GM21825 (cell line): ENCODE measurements at regions not wholly inside any gene's neighbourhood (a gene's known extent, or its start where the extent isn't known, plus 50 kb on each side); places are given as distances from the start of the nearest gene placed in this dataset.

Source experiments
- ATAC-seq: cut with Tn5 transposase; IDR thresholded peaks from one replicate; pipeline ENCODE4 v1.9.1; 2021; ENCODE audit warnings: mild to moderate bottlenecking, moderate library complexity; ENCODE audit not compliant: unreplicated experiment

DNA sequence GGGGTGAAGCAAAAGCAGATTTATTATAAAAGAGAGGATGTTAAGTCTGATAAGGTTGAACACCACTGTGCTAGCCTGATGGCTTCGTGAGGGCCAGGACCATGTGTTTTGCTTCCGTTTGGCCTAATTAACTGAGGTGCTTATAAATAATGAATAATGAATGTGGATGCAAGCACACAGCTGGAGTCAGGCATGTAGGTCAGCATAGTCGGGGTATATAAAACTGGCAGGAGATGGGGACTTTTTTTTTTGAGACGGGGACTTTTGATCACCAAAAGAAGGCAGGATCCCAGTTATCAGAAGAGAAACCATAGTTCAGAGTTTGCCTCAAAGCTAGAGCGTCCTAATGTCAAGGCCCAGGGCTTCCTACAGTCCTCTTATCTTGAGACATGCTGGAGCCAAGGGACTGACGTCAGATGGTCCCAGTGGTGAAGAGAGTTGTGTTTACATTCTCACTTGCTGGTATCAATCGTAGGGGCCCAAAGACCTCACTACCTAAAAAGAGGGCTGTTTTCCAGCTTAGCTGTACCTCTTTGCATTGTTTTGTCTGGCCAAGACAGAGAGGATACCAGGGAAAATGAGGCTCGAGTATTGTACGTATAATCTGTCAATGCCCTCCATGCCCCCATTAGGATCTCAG is 50.4 kb downstream of the RTL9 start:
- no peak for ATAC-seq

DNA sequence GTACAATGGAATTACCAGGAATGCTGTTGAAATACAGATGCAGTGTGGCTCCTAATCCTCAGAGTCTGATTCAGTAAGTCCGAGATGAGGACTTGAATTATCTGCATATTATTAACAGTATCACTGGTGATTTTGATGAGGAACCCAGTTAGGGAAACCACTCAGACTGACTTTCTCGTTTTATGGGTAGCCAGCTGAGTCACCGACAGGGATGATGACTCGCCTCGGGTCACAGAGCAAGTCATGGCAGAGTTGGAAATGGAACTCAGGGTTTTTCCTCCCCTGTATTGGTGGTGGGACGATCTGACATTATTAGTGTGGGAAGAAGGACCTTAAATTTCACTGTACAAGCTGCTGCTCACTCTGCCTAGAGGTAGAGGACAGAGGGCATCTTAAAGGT is 51.3 kb downstream of the RTL9 start:
- no peak for ATAC-seq

DNA sequence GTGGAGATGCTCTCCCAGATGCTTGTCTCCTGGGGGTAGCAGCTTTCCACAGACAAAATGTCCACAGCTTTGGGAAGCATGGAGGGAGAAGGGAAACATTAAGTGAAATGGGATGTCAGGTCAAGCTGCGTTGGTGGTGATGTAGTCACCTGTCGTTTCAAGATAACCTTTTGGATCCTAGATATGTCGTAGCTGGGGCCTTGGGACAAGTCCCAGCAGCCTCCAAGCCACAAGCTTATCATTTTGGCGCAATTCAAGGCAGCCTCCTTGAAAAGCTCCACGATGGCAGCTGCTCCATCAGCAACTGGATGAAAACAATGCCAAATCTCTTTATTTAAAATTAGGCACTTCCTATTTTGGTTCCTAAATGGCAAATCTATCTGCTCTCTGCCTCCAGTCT is 52.0 kb downstream of the RTL9 start:
- ATAC-seq, result no peak

DNA sequence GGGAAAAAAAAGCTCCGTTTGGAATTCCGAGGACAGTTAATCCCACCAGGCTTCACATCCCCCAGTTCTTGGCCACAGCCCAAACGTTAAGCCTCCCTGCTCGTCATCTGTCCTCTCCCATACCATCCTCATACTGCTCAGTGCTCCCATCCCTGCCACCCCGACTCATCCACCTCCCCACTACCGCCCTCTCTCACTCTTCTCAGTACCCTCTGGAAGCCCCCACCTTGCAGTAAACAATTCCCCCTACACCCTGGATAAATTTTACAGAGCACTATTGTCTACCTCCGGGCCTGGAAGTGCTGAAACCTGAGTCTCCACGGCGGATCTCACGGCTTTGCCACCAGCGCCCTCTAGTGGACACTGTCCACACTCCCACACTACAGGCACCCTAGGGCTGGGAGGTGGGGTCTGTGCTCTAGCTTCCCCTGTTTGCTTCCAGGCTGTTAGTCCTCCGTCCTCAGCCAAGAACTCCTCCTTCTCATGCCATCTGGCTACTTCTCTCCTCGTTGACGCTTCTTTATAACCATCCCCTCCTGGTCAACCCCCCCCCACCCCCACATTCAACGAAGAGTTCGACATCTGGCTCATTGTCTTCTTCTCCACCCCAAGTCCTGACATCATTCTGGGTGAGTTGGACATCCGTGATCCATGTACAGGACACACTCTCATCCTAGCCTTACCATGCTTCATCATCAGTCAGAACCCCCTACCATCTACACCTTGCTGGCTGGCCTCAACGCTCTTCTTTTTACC is 54.5 kb downstream of the RTL9 start:
- ATAC-seq, result peak; percentile 62

DNA sequence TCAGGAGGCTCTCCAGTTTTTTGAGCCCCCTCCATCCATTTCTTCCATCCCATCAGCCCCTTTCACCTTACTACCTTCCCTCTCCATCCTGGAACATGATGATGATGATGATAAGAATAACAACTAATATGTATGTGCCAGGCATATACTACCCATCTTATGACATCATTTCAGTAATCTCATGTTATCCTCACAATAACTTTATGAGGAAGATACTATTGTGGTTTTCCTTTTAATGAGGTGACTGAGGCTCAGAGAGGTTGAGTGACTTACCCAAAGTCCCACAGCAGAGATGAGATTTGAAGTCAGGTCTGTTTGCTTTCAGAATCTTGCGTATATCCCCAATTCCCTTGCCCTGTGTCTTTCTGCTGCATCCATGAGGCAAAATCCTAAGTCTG is 55.1 kb downstream of the RTL9 start:
- no peak for ATAC-seq

DNA sequence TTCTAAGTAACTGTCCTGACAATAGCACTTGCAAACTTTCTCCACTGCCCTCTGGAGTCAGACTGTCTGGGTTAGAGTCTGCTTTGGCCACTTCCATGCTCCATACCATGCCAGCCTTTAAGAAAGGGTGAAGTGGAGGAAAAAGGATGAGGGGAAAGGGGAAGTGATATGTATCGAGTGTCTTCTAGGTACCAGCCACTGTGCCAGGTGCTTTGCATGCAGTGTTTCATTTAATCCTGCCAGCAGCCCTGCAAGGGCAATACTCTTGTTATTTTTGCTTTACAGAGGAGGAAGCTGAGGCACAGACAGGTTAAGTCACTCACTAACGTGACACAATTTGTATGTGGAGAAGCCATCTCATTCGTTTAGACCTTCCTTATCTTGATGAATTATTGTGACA is 55.6 kb downstream of the RTL9 start:
- ATAC-seq, result peak; percentile 24

DNA sequence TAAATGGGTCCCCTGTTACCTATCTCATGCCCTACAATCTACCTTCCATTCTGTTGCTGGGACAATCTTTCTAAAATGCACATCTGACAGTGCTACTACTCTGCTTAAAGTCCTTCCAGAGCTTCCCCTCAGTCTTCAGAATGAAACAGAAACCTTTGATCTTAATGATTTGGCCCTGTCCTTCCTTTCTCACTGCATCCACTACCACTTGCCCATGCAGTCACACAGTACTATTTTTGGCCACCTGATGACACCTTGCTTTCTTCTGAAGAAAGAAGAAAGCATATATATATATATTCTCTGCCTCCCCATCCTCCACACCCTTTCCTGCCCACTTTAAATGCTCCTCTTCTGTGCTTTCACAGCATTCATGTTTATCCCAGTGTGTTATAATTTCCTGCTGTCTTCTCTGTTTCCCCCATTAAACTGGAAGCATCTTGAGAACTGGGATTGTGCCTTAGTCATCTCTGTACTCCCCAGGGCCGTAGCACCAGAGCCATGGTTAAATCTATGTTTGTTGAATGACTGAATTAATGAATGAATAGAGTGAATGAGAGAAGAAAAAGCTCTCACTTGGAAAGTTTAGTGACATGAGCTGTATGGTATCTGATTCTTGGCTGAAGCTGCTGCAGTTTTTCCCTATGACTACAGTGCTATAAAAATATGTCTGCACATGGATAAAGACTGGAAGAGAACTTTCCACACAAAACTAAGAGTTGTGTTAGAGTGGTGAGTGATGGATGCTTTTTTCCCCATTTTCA is 56.2 kb downstream of the RTL9 start:
- peak; percentile 74 for ATAC-seq

DNA sequence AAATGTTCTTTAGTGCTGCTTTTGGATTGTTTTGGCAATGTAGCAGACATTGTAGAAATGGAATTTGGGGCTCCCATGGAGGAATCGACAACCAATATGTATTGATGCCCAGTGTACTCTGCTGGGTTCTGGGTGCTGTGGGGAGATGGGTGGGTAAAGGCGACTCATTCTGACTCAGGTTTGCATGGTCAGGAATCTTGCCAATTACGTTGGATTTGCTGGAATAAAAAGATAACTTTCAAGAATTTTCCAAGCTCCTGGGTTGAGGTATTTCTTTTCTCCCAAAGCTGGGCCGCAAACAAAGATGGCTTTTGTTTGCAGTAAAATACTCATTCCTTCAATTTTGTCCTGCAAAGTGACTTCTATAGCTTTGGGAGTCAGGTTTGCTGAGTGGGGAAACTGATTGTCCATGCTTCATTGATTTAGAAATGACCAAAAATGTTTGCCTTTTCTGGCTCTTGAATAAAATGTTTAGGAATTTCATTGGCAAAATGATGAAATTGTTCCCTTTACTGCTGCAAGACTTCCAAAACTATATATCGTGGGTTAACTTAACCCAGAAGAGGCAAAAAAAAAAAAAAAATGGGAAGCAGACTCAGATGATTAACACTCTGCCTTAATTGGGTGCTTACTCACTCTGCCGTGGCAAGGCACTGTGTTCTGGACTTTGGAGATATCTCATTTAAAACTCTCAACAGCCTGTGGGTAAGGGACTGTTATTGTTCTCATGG is 57.0 kb downstream of the RTL9 start:
- no peak for ATAC-seq

DNA sequence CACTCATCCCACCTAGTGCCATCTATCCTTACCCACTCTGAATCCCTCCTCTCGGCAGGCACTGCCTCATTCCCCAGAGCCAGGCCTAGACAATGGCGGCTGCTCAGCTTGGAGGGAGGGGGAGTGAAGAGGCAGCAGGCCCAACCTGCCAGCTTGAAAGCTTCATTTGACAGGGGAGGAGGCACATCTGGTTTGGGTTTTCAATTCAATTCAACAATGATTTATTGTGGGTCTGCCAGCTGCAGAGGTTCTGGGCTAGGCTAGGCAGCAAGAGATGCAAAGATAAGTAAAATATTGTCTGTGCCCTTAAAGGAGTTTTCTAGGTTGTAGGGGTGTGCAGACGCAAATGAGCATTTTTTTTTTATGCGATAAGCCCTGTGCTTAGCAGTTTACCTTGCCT is 58.5 kb downstream of the RTL9 start:
- no peak for ATAC-seq

DNA sequence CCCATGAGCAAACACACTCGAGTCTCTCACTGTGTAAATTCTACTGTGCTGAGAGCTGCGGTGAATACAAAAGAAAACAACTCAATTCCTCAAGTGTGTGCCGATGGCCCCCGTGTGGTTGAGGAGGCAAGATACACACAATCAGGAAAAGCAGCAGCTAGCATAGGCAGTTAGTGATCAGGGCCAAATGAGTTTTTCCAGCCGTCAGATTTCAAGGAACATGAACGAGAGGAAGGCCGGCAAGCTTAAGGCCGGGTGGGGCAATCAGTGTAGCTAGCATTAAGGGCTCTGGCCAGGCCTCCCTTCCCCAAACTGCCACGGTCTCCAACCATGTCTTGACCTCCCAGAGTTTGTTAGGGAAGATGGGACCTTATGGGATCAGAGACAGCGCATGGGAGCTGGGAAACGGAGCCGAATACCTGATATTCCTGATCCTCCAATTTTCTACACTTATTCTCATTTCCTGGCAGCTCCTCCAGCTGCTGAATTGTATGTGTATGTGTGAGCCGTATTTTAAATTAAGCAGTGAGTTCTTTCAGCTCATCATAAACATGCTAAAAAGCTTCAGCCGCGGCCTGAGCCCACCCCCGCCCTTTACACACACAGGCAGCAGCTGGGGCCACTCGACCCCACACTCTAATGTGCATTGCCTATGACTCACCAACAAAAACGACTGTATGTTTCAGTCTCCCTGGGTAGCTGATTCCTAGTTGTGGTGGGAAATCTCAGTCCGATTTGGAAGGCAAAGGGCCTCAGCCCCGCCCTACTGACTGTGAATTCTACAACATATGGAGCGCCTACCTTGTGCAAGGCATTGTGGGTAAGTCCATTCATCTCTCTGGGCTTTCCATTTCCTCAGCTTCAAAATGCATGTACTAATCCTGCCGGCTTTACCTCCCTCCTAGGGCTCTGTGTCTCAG is 59.9 kb downstream of the RTL9 start:
- ATAC-seq, result no peak

DNA sequence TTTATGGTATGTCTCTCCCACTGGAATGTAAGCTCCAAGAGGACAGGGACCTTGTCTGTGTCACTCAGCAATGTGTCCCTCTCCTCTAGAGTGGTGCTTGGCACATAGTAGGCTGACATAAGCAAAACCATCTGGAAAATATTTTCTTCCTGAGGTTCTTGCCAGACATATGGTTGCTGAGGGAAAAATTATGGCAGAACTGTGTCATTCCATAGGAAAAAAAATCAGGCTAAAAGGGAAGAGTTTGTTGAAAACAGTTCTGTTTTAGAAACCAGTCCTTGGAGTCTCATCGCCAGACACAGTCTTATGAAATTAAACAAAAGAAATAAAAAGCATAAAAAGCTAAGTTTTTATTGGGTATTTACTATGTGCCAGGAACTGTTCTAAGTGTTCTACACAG is 60.9 kb downstream of the RTL9 start:
- no peak for ATAC-seq

DNA sequence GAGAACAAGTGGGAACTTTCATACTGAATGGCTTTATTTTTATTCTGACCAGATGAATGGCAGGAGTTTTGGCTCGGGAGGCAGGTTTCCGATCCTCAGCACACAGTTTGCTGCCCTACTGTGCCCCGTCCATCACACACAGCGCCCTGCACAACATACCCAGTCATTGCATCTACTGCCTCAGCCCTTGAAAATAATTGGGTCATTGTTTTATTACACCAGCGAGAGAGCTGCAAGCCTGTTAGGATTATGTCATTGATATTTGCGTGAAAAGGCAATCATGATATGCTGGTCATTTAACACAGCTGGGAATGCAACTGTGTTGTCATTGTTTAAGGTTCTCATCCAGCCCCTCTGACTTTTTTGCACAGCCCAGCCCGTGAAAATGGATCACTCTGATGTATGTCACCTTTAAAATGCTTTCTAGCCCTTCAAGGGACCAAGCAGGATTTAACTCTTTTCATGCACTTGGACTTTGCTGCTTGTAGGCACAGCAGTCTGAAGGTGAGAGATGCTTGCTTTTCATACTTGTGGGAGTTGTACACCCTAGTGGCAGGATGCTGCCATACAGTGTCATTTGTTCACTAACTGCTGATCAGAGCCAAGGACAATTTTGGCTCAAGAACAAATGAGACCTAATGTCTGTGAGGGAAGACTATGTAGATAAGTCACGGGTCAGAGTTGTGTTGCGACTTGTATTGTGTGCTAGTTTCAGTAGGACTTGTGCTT is 62.3 kb downstream of the RTL9 start:
- peak; percentile 50 for ATAC-seq

DNA sequence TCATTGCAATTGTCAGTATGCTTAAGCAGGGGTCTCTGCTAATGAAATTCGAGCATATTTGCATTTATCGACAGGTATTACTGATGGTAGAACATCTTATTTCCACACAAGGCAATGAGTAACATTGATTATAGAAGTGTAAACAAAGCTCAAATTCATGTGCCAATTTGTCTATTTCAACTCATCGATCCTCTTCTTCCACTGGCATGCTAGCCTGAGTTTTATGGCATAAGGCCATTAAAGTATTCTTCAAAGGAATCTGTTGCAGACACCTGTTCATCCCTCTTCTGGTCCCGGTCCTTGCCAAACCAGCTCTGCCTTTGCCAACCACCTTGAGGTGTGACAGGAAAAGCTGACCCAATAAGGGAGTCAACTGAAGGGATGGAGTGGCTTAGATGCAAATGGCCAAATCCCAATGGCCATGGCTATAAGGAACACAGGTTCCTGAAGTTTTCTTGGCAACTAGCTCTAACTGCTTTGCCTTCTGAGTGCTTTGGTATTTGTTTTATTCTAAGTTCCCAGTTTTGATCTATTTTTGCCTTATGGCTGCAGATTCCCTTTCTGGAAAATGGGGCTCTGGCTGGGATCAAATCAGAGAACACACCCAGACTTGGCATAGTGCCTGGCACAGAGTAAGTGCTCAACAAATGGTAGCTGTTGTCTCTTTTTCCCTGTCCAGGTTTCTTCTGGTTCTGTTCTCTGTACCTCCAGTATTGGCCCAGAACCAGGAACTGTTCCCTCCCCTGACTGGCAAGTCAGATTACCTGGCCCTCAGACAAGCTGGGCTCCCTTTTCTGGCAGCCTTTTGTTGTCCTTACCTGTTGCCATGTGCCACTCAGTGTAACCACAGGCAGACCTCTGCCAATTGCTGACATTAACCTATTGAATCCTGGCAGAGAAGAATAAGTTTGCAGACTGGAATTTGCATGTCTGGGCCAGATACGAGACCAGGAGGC is 63.1 kb downstream of the RTL9 start:
- no peak for ATAC-seq

DNA sequence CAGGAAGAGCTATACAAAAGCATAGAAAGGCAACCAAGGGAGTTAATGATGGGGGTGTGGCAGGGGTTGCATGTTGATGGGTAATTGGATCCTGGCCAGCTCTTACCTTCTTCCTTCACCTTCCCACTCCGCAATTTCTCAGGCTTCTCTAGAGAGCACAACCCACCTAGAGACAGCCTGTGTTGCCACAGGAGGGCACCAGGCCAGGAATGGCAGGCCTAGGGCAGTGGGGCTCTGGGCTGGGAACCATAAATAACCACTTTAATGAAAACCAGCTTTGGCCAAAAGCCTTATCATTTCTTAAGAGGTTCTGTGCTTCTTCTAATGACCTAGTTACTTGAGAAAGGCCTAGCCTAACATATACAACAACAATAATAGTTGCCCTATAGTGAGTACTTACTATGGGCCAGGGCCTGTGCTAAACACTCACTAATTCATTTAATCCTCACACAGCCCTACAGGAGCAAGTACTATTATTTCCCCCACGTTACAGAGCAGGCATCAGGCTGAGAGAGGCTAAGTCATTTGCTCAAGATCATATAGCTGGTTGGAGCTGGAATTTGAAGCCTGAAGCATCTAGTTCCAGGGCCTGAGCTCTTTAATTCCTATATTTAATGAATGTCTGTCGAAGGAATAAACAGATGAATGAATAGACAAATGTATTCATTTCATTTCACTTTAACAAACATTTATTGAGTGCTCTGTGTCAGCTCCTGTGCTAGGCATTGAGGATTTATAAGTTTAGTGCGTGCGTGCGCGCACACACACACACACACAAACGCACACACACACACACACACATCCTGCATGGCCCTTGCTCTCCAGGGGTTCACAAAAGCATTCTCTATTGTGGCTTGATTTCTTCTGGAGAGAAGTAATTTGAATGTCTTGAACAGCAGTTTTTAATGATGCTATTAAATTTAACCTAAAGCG is 66.8 kb downstream of the RTL9 start:
- no peak for ATAC-seq

DNA sequence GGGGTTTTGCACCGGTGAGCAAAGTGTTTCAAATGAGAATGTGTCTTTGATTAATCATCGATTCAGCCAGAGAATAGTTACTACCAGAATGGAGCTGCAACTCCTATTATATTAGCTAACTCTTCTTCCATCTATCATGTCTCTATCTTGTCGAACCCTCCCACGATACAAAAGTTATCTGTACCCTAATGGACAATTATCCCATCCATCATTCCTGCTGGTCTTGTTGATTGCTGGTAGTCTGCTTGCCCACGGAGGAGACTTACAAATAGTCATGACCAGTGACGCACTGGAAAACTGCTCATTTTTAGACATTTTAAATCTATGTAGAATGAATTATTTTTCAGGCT is 67.5 kb downstream of the RTL9 start:
- ATAC-seq, result no peak

DNA sequence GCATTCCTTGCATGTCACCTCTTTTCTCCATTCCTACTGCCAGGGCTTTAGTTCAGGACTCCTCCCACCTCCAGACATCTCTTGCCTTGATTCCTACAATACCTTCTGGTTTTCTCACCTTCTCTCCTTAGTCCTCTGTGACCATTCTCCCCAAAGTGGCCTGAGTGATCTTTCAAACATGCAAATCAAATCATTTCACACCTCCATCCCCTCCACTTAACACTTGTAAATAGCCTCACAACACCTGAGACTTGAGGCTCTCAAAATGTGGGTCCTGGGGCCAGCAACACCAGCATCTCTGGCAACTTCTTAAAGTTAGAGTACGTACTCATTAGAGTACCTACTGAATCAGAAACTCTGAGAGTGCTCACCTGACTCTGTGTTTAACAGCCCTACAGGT is 68.4 kb downstream of the RTL9 start:
- ATAC-seq, result no peak

DNA sequence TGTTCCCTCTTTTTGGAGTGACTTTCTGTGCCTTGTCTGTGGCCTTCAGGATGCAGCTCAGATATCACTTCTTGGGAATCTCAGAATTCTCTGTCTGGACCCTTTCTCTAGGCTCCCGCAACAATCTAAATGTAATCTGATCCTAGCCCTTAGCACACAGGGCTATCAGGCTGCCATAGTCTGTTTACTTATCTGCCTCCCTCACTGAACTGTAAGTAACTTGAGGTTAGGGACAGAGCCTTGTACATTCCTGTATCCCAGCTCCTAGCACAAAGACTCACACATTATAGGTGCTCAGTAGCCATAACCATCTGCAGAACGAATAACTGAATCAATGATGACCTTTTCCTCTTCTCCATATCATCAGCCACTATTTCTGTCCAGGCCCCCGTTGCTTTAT is 69.5 kb downstream of the RTL9 start:
- ATAC-seq, result no peak
